KMS-11 (cell line): ENCODE measurements at regions not wholly inside any gene's neighbourhood (a gene's known extent, or its start where the extent isn't known, plus 50 kb on each side); places are given as distances from the start of the nearest gene placed in this dataset.

Experiments
- H2AFZ ChIP-seq: fragments of 200-600 bp; sonication (generic); 2 replicates; pipeline ENCODE4 v1.6.1; 2016; ENCODE audit warnings: antibody characterized with exemption, mixed run types, low read depth
- H3K27ac ChIP-seq: fragments of 200-600 bp; sonication (generic); 2 replicates; pipeline ENCODE4 v1.6.1; 2016; ENCODE audit warnings: mild to moderate bottlenecking, mixed run types
- H3K27me3 ChIP-seq: fragments of 200-600 bp; sonication (generic); 2 replicates; pipeline ENCODE4 v1.6.1; 2017; ENCODE audit warnings: mild to moderate bottlenecking, low read depth, mixed run types, moderate library complexity; ENCODE audit not compliant: insufficient read depth
- H3K36me3 ChIP-seq: fragments of 200-600 bp; sonication (generic); 2 replicates; pipeline ENCODE4 v1.6.1; 2017; ENCODE audit warnings: mild to moderate bottlenecking, mixed run types; ENCODE audit not compliant: insufficient read depth
- H3K4me1 ChIP-seq: fragments of 200-600 bp; sonication (generic); 2 replicates; pipeline ENCODE4 v1.6.1; 2016; ENCODE audit warnings: mild to moderate bottlenecking, low read depth, mixed run types; ENCODE audit not compliant: poor library complexity, severe bottlenecking
- H3K4me2 ChIP-seq: fragments of 200-600 bp; sonication (generic); 2 replicates; pipeline ENCODE4 v1.7.0; 2016; ENCODE audit warnings: mild to moderate bottlenecking, mixed run types
- H3K4me3 ChIP-seq: fragments of 200-600 bp; sonication (generic); IDR thresholded peaks from 2 replicates; pipeline ENCODE4 v1.6.1; 2017; ENCODE audit warnings: low read depth, low read length, mixed read lengths; ENCODE audit not compliant: insufficient read depth
- H3K79me2 ChIP-seq: fragments of 200-600 bp; sonication (generic); 2 replicates; pipeline ENCODE4 v1.6.1; 2016; ENCODE audit warnings: low read depth, mixed run types; ENCODE audit not compliant: insufficient read depth
- H3K9ac ChIP-seq: fragments of 200-600 bp; sonication (generic); 2 replicates; pipeline ENCODE4 v1.6.1; 2016; ENCODE audit warnings: mild to moderate bottlenecking, mixed run types
- H4K20me1 ChIP-seq: fragments of 200-600 bp; sonication (generic); 2 replicates; pipeline ENCODE4 v1.6.1; 2016; ENCODE audit warnings: mild to moderate bottlenecking, mixed run types; ENCODE audit not compliant: insufficient read depth
- CTCF ChIP-seq: fragments of 200-600 bp; sonication (generic); conservative IDR thresholded peaks from 2 replicates; pipeline ENCODE4 v1.6.1; 2017; ENCODE audit warnings: low read depth, mild to moderate bottlenecking, antibody characterized with exemption, low read length, moderate library complexity, mixed read lengths

GRCh38 chr2:216927163-216927562 lies 67.3 kb upstream of the TNP1 start:
- H2AFZ ChIP-seq = no peak overlapping the region
- H3K27ac ChIP-seq = no peak overlapping the region
- H3K4me2 ChIP-seq = no peak overlapping the region
- H3K9ac ChIP-seq = no peak overlapping the region
- no peaks in the 10 kb centered on the region for H3K36me3 ChIP-seq
- no peaks in the 10 kb centered on the region for H3K27me3 ChIP-seq
- no peaks in the 10 kb centered on the region for H4K20me1 ChIP-seq
- H3K4me1 ChIP-seq = no peaks in the 10 kb centered on the region
- H3K79me2 ChIP-seq = no peaks in the 10 kb centered on the region
- TF ChIP-seq CTCF = no peak
- H3K4me3 ChIP-seq = no peak overlapping the region

GRCh38 chr2:216925636-216926366 lies 65.9 kb upstream of the TNP1 start:
- H3K4me2 ChIP-seq = no peak overlapping the region
- no peak for TF ChIP-seq CTCF
- H3K27ac ChIP-seq = no peak overlapping the region
- H3K36me3 ChIP-seq = no peaks in the 10 kb centered on the region
- no peak overlapping the region for H3K9ac ChIP-seq
- H3K27me3 ChIP-seq = no peaks in the 10 kb centered on the region
- no peaks in the 10 kb centered on the region for H3K4me1 ChIP-seq
- no peaks in the 10 kb centered on the region for H3K79me2 ChIP-seq
- H4K20me1 ChIP-seq = no peaks in the 10 kb centered on the region
- no peak overlapping the region for H3K4me3 ChIP-seq
- H2AFZ ChIP-seq = no peak overlapping the region

- Histone ChIP-seq H3K9ac (no peak overlapping the region), H3K27me3 (no peaks in the 10 kb centered on the region), H3K4me2 (no peak overlapping the region), H3K79me2 (no peaks in the 10 kb centered on the region), H4K20me1 (no peaks in the 10 kb centered on the region), H2AFZ (no peak overlapping the region), H3K36me3 (no peaks in the 10 kb centered on the region), H3K4me1 (no peaks in the 10 kb centered on the region), H3K27ac (no peak overlapping the region), H3K4me3 (no peak overlapping the region)
- no peak for TF ChIP-seq CTCF
Observed at GRCh38 chr2:216925006-216925405, 65.1 kb upstream of the TNP1 start.

DNA sequence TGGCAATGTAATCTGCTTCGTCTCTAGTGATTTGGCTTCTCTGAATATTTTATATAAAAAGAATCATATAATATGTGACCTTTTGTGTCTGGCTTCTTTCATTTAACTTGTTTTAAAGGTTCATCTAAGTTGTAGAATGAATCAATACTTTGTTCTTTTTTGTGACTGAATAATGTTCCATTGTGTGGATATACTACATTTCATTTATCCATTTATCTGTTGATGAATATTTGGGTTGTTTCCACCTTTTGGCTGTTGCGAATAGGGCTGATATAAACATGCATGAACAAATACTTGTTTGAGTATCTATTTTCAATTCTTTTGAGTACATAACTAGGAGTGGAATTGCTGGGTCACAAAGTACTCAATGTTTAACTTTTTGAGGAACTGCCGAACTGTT lies 63.8 kb upstream of the TNP1 start:
- Histone ChIP-seq H4K20me1 (no peaks in the 10 kb centered on the region), H3K4me2 (no peak overlapping the region), H3K4me1 (no peaks in the 10 kb centered on the region), H3K27me3 (no peaks in the 10 kb centered on the region), H3K36me3 (no peaks in the 10 kb centered on the region), H2AFZ (no peak overlapping the region), H3K9ac (no peak overlapping the region), H3K27ac (no peak overlapping the region), H3K4me3 (no peak overlapping the region), H3K79me2 (no peaks in the 10 kb centered on the region)
- TF ChIP-seq CTCF = no peak
